CD4-positive, alpha-beta T cell treated with Interleukin-4 for 1 hour (primary cell): ENCODE measurements at regions not wholly inside any gene's neighbourhood (a gene's known extent, or its start where the extent isn't known, plus 50 kb on each side); places are given as distances from the start of the nearest gene placed in this dataset.
A peak's percentile ranks its signal among the peaks of the same experiment; 100 is the strongest.

Experiments
- DNase-seq, 2 donors: peaks; one replicate each; pipeline ENCODE4 v3.0.0-alpha.2; 2020 to 2022

DNA sequence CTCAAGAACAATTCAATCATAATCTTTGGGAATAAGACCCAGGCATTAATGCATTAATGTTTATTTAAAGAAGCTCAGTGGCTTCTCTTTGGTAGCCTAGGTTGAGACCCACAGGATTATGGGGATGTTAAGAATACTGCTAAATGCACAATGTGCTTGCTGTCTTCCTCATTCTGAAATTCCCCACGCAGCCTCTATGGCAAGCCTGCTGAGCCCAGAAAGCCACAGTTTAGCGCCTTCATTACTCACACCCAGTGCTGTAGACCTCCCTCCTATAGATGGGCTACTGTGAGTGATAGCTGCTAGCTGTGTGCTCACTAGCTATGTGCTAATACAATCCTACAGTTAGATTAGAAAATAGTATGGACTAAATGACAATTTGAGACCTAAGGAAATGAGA is 90.6 kb downstream of the TNFSF13B start:
- DNase-seq = no peak

GRCh38 chr13:108361769-108362168 is 92.3 kb downstream of the TNFSF13B start:
- DNase-seq = no peak

DNA sequence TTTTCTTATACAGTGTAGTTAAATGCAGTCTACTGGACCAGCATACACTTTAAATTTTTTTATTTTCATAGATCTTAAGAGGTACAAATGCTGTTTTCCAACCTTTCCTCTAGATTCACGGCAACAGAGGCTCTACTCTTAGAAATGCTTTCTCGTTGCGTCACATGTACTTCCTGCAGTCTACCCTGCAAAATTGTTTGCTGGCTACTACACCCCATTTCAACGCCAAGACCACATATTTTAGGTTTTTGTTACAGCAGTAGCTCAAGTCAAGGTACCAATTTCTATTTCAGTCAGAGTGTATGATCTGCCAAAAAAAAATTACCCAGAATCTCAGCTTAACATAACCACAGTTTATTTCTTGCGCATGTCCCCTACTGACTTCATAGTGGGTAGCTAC is 94.1 kb downstream of the TNFSF13B start:
- DNase-seq = no peak

GRCh38 chr13:108365255-108365654 is 95.7 kb downstream of the TNFSF13B start:
- DNase-seq = no peak

- DNase-seq = peak in 1 of 2 donors; percentile 2
These were observed 98.9 kb downstream of the TNFSF13B start for GRCh38 chr13:108368250-108368905.

- DNase-seq = no peak
These were observed 99.9 kb downstream of the TNFSF13B start for GRCh38 chr13:108369412-108369811.

DNA sequence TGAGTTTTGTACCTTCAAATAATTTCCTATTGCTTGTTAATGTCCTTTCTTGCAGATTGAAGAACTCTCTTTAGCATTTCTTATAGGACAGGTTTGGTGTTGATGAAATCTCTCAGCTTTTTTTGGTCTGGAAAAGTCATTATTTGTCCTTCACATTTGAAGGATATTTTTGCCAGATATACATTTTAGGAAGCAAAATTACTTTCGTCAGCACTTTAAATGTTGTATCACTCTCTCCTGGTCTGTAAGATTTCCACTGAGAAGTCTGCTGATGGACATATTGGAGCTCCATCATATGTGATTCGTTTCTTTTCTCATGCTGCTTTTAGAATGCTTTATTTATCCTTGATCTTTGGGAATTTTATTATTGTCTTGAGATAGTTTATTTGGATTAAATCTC is 105.5 kb downstream of the TNFSF13B start:
- DNase-seq = no peak

DNA sequence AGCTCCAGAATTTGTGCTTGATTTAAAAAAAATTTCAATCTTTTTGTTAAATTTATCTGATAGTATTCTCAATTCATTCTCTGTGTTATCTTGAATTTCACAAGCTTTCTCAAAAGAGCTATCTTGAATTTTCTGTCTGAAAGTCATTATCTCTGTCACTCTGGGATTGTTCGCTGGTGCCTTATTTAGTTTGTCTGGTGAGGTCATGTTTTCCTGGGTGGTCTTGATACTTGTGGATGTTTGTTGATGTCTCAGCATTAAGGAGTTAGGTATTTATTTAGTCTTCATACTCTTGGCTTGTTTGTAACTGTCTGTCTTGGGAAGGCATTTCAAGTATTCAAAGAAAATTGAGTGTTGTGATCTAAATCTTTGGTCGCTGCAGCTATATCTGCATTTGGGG is 106.3 kb downstream of the TNFSF13B start:
- no peak for DNase-seq

DNA sequence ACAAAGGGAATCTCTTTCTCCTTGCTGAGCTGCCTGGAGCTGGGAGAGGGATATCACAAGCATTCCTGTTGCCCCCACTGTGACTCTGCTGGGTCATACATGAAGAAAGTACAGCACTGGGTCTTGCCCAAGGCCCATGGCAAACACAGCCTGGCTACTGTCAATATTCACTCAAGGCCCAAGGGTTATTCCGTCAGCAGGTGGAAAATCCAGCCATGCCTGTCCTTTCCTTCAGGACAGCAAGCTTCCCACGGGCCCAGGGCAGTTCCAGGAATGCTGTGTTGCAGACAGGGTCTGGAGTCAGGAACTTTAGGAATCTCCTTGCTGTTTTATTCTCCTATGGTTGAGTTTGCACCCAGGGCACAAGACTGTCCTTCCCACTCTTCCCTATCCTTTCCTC is 106.8 kb downstream of the TNFSF13B start:
- no peak for DNase-seq

DNA sequence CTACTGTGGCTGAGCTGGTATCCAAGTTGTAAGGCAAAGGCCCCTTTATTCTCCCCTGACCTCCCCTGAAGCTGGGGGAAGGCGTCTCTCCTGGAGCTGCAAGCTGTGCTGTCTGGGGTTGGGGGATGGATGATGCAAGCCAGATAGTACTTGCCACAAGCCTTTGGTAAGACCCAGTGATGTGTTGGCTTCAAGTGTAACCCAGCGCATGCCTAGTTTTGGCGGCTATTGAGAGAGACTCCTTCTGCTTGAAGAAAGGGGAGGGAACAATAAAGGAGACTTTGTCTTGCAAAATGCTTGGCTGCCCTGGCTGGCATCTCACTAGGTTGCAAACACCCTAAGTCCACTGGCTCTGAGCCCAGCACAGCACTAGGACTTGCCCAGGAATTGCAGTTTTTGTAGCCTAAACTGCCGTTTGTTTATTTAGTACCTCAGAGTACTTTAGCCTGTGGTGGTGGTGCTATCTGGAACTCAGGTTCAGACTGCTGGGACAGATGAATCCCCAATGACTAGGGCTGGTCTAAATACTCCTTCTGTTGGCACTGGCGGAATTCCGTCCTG is 108.2 kb downstream of the TNFSF13B start:
- no peak for DNase-seq

DNA sequence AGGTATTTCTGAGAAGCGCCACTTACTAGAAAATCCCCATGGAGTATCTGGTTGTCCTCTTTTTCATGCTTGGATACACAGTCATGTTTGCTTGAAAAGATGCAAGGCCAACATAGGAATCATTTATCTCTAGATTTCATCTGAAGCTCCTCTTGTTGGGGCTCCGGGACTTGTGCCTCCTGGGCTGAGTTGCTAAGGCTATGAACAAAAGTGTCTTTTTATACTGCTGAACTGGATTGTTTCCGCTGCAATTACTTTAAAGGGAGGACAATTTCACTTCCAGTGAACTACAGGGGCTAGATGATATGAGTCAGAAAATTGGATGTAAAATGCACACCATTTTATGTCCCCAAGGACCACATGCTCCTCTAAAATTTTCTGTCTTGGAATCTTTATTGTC is 114.1 kb downstream of the TNFSF13B start:
- DNase-seq = no peak

- no peak for DNase-seq
These were observed 117.6 kb downstream of the TNFSF13B start for GRCh38 chr13:108387156-108387555.

DNA sequence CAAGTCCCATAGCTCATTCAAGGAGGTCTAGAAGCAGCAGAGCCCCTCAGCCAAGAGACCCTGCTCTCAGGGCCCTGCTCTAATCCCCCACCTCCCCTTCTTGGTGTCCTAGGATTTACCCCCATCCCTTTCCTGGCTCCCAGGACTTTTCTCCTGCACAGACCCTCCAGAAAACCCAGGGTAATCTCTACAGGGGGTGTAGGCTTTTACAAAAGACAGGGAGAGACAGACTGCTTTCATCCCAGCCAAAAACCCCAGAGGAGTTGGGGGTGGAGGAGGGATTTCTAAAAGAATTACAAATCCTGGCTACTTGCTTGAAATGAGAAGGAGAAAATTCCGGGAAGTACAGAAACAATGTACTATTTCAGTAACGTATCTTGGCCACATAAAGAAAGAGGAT is 133.3 kb downstream of the TNFSF13B start:
- no peak for DNase-seq

- no peak for DNase-seq
These were observed 138.0 kb downstream of the TNFSF13B start for GRCh38 chr13:108407495-108407894.

DNA sequence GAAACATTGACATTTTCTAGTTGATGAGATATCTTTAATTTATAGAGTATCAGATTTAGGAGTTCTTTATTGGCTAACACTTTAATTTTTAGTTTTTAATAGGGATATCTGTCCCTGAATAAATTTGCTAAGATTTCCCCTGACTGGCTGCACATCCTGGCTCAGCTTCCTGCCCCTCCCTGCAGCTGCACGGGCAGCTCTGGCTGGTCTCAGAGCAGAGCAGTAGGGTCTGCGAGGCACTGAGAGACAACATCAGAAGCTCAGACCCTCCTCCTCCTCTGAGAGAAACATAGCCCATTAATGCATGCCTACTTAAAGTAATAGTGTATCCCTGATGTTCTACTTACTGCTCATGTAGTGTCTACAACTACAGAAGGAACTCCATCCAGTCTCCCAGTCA is 139.2 kb downstream of the TNFSF13B start:
- peak in 1 of 2 donors; percentile 11 for DNase-seq

- DNase-seq = peak in 1 of 2 donors; percentile 33
These were observed 140.2 kb downstream of the TNFSF13B start for GRCh38 chr13:108409730-108410129.

- no peak for DNase-seq
These were observed 150.2 kb downstream of the TNFSF13B start for GRCh38 chr13:108419768-108420167.

GRCh38 chr13:108425056-108425455 is 155.5 kb downstream of the TNFSF13B start:
- DNase-seq = no peak

- DNase-seq = no peak
These were observed 157.4 kb downstream of the TNFSF13B start for GRCh38 chr13:108426893-108427292.

GRCh38 chr13:108427355-108427754 is 157.8 kb downstream of the TNFSF13B start:
- no peak for DNase-seq

DNA sequence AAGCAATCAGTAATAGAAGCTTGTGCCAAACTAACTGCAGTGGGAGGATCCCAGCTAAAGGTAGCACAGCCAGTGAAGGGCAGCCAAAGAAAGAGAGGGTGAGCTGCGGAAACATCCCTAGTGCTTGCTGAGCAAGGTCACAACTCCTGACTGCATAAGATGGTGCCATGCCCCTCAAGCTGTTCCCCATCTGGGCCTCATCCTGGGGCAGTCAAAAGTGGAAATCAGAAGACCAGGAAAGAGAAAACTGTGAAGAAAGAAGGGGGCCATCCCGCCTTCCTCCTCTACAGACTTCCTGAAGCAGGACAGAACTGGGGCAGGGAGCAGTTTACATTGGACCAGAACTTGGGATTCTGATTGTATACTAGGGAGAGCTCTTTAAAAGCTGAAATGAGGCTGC is 159.2 kb downstream of the TNFSF13B start:
- no peak for DNase-seq

- DNase-seq = no peak
These were observed 164.6 kb downstream of the TNFSF13B start for GRCh38 chr13:108433976-108434755.

DNA sequence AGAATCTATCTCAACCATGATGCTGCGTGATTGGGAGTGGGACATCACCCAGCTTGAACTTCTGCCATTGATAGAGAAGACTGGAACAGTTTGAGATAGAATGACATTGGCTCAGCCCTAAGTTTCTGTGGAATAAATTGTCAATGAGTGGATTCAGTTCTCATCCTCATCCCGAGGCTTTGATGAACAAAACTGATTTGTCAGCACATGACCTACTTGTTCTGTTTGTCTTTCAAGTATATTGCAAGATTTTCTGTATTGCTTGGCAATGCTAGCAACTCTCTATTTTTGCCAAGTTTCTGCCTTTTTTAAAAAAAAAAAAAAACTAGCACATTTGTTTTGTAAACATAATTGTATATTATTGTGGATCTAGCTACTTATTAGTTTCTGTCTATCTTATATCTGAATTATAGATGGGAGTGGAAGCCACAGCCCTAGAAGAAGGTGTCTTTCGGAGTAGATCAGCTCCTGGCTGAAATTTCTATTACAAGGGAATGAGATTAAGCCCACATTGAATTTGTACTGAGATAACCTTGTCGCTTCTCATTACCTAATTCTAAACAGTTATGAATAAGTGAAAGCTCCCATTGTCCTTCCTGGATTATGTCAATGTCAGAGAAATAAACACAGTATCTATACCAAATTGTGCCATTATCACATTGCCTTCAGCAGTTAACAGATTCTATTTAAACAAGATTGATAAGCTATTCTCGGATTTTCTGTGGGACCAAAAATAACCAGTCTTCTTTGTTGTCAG is 166.1 kb downstream of the TNFSF13B start:
- DNase-seq = no peak

DNA sequence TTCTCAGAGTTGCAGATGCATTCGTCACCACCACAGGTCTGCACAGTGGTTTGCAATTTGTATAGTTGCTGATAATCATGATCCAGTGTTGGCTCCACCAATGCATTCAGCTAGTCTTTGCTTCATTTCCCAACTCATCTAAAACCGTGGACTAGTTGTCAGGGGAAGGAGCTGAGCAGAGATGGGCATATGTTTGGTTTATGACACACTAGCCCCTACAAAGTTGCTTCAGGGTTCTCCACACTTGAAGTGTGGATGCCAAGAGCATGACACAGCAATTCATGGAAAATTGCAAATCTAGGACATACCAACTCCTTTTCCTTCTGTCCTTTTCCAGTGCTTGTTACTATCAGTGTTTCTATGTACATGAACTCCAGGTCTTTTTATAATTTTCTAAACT is 168.0 kb downstream of the TNFSF13B start:
- no peak for DNase-seq
